Skeletal muscle tissue (tissue), 3 donors: ENCODE measurements at regions not wholly inside any gene's neighbourhood (a gene's known extent, or its start where the extent isn't known, plus 50 kb on each side); places are given as distances from the start of the nearest gene placed in this dataset.

Experiments
- H3K27ac ChIP-seq: one replicate; pipeline ENCODE4 v1.7.0; 2013; ENCODE audit warnings: mild to moderate bottlenecking, low read depth, low read length, inconsistent platforms
- H3K27me3 ChIP-seq, 3 donors: one replicate each; pipeline ENCODE4 v1.7.0; 2013; ENCODE audit warnings: low read length in 3 of 3; ENCODE audit not compliant: control insufficient read depth in 3 of 3, insufficient read depth in 3 of 3
- H3K36me3 ChIP-seq, 3 donors: one replicate each; pipeline ENCODE4 v1.7.0; 2013; ENCODE audit warnings: low read length in 3 of 3; ENCODE audit not compliant: control insufficient read depth in 3 of 3, insufficient read depth in 3 of 3
- H3K4me1 ChIP-seq, 3 donors: one replicate each; pipeline ENCODE4 v1.7.0; 2013; ENCODE audit warnings: low read length in 3 of 3, mild to moderate bottlenecking in 3 of 3; ENCODE audit not compliant: control insufficient read depth in 3 of 3, insufficient read depth in 3 of 3
- H3K4me3 ChIP-seq, 3 donors: one replicate each; pipeline ENCODE4 v1.7.0; 2013; ENCODE audit warnings: low read length in 3 of 3
- H3K9ac ChIP-seq, 3 donors: one replicate each; pipeline ENCODE4 v1.7.0; 2013; ENCODE audit warnings: low read length in 3 of 3, mild to moderate bottlenecking in 3 of 3, moderate library complexity in 2 of 3, low read depth in 1 of 3
- H3K9me3 ChIP-seq, 3 donors: one replicate each; pipeline ENCODE4 v1.7.0; 2013; ENCODE audit warnings: low read length in 3 of 3; ENCODE audit not compliant: control insufficient read depth in 3 of 3
- donor health status: Osteomylitis.

GRCh38 chr3:21893242-21893641 lies 142.2 kb upstream of the ZNF385D start:
- no peaks in the 10 kb centered on the region for H3K27me3 ChIP-seq

GRCh38 chr3:21894459-21895340 lies 143.7 kb upstream of the ZNF385D start:
- H3K4me3 ChIP-seq: no peak overlapping the region
- no peaks in the 10 kb centered on the region for H3K27me3 ChIP-seq
- no peak overlapping the region for H3K9ac ChIP-seq
- no peaks in the 10 kb centered on the region for H3K9me3 ChIP-seq
- H3K36me3 ChIP-seq: no peaks in the 10 kb centered on the region
- H3K4me1 ChIP-seq: peaks cover 0 to 4% (median 0%) of the 10 kb centered on the region in 3 donors
- no peak overlapping the region for H3K27ac ChIP-seq

More at GRCh38 chr3:21893242-21893641, 142.2 kb upstream of the ZNF385D start:
- no peaks in the 10 kb centered on the region for H3K36me3 ChIP-seq
- H3K9ac ChIP-seq: no peak overlapping the region
- no peak overlapping the region for H3K4me3 ChIP-seq
- peaks cover 0 to 4% (median 0%) of the 10 kb centered on the region in 3 donors for H3K4me1 ChIP-seq
- no peak overlapping the region for H3K27ac ChIP-seq
- no peaks in the 10 kb centered on the region for H3K9me3 ChIP-seq

- Histone ChIP-seq H3K27ac (no peak overlapping the region), H3K27me3 (no peaks in the 10 kb centered on the region), H3K4me3 (no peak overlapping the region), H3K36me3 (no peaks in the 10 kb centered on the region), H3K9ac (no peak overlapping the region), H3K4me1 (no peaks in the 10 kb centered on the region), H3K9me3 (no peaks in the 10 kb centered on the region)
Observed at GRCh38 chr3:21898316-21898715, 147.3 kb upstream of the ZNF385D start.

- no peaks in the 10 kb centered on the region for H3K27me3 ChIP-seq
- H3K36me3 ChIP-seq: no peaks in the 10 kb centered on the region
- H3K9ac ChIP-seq: no peak overlapping the region
- H3K9me3 ChIP-seq: no peaks in the 10 kb centered on the region
- no peak overlapping the region for H3K4me3 ChIP-seq
- H3K4me1 ChIP-seq: no peaks in the 10 kb centered on the region
- H3K27ac ChIP-seq: no peak overlapping the region
Observed at GRCh38 chr3:21901484-21901883, 150.5 kb upstream of the ZNF385D start.

GRCh38 chr3:21902956-21903355 lies 151.9 kb upstream of the ZNF385D start:
- Histone ChIP-seq H3K9me3 (no peaks in the 10 kb centered on the region), H3K4me1 (no peaks in the 10 kb centered on the region), H3K36me3 (no peaks in the 10 kb centered on the region), H3K27me3 (no peaks in the 10 kb centered on the region), H3K9ac (no peak overlapping the region), H3K27ac (no peak overlapping the region), H3K4me3 (no peak overlapping the region)

GRCh38 chr3:21909096-21909495 lies 158.1 kb upstream of the ZNF385D start:
- Histone ChIP-seq H3K9me3 (no peaks in the 10 kb centered on the region), H3K4me3 (no peak overlapping the region), H3K27ac (no peak overlapping the region), H3K27me3 (no peaks in the 10 kb centered on the region), H3K9ac (no peak overlapping the region), H3K36me3 (no peaks in the 10 kb centered on the region), H3K4me1 (no peaks in the 10 kb centered on the region)

GRCh38 chr3:21912711-21913110 lies 161.7 kb upstream of the ZNF385D start:
- Histone ChIP-seq H3K4me3 (no peak overlapping the region), H3K27me3 (no peaks in the 10 kb centered on the region), H3K4me1 (no peaks in the 10 kb centered on the region), H3K9ac (no peak overlapping the region), H3K27ac (no peak overlapping the region), H3K9me3 (no peaks in the 10 kb centered on the region), H3K36me3 (no peaks in the 10 kb centered on the region)

- H3K9me3 ChIP-seq: no peaks in the 10 kb centered on the region
- no peaks in the 10 kb centered on the region for H3K4me1 ChIP-seq
- no peaks in the 10 kb centered on the region for H3K27me3 ChIP-seq
- H3K36me3 ChIP-seq: no peaks in the 10 kb centered on the region
- no peak overlapping the region for H3K27ac ChIP-seq
- no peak overlapping the region for H3K4me3 ChIP-seq
- H3K9ac ChIP-seq: no peak overlapping the region
Observed at GRCh38 chr3:21913791-21914190, 162.8 kb upstream of the ZNF385D start.

- no peaks in the 10 kb centered on the region for H3K4me1 ChIP-seq
- H3K9me3 ChIP-seq: no peaks in the 10 kb centered on the region
- no peak overlapping the region for H3K27ac ChIP-seq
- no peaks in the 10 kb centered on the region for H3K36me3 ChIP-seq
- H3K27me3 ChIP-seq: no peaks in the 10 kb centered on the region
- no peak overlapping the region for H3K9ac ChIP-seq
- H3K4me3 ChIP-seq: no peak overlapping the region
Observed at GRCh38 chr3:21914451-21914850, 163.4 kb upstream of the ZNF385D start.

- Histone ChIP-seq H3K27me3 (no peaks in the 10 kb centered on the region), H3K9ac (no peak overlapping the region), H3K4me3 (no peak overlapping the region), H3K27ac (no peak overlapping the region), H3K4me1 (no peaks in the 10 kb centered on the region), H3K36me3 (no peaks in the 10 kb centered on the region), H3K9me3 (no peaks in the 10 kb centered on the region)
Observed at GRCh38 chr3:21919383-21919782, 168.4 kb upstream of the ZNF385D start.
